ENCODE measurements at regions not wholly inside any gene's neighbourhood (a gene's known extent, or its start where the extent isn't known, plus 50 kb on each side); places are given as distances from the start of the nearest gene placed in this dataset.
"Not testable (repeated sequence)": the region's sequence is repeated elsewhere in the genome, so short reads cannot be mapped to it uniquely, and the experiment has no call there.

GRCh38 chr15:100733101-100733842, 130.9 kb downstream of the ASB7 start:
- peaks cover 5% of the 10 kb centered on the region for H3K36me3 Mint-ChIP-seq (ENCODE audit: insufficient read depth, unreplicated experiment)
- Histone ChIP-seq H3K9me3 (no peaks in the 10 kb centered on the region; the same call in 1 of the 2 replicates), H3K27me3 (replicated peaks; ENCODE audit: control insufficient read depth, insufficient read depth, low read length) (no peaks in the 10 kb centered on the region), H3K4me1 (peaks cover 23% of the 10 kb centered on the region), H3K36me3 (ENCODE audit: control insufficient read depth, insufficient read depth, low read length) (no peaks in the 10 kb centered on the region), H3K4me3 (ENCODE audit: low read depth, low read length) (no peak overlapping the region)
- no peak overlapping the region for H3K4me3 Mint-ChIP-seq (ENCODE audit: unreplicated experiment)
- no TSS peak for BruUV-seq (replicated peaks)
- intact Hi-C loops (cut with micrococcal nuclease; ENCODE audit: unreplicated experiment): loop anchor here (5.0 kb wide), 1 partner anchor 139 kb away; no protein-coding TSS in a partner anchor
- H3K27me3 Mint-ChIP-seq (ENCODE audit: insufficient read depth, unreplicated experiment): no peaks in the 10 kb centered on the region
- peaks cover 32% of the 10 kb centered on the region for H3K4me1 Mint-ChIP-seq (ENCODE audit: low read depth, unreplicated experiment)
- H3K27ac Mint-ChIP-seq (ENCODE audit: unreplicated experiment): peak overlapping the region; percentile 94
- ChIA-PET CTCF (interaction anchor here (0.6 to 0.9 kb wide), 2 partner anchors 140 to 266 kb away, joined by 3 read pairs; no protein-coding TSS in a partner anchor), POLR2A (interaction anchor here (0.5 kb wide), 1 partner anchor 10 kb away, joined by 3 read pairs; no protein-coding TSS in a partner anchor)
- H3K9me3 Mint-ChIP-seq (ENCODE audit: unreplicated experiment): peaks cover 10% of the 10 kb centered on the region
- TF ChIP-seq CTCF (IDR thresholded peaks at IDR 0.05; ENCODE audit: insufficient read depth in 1 of 2, low read depth in 1 of 2, low read length in 1 of 2, severe bottlenecking in 1 of 2, unreplicated experiment in 1 of 2): no peak
- peak; percentile 41 to 75 for DNase-seq

GRCh38 chr15:100733843-100734185, 131.4 kb downstream of the ASB7 start:
- H3K4me3 ChIP-seq (ENCODE audit: low read depth, low read length): not testable (repeated sequence)

GRCh38 chr15:100734586-100734985, 132.2 kb downstream of the ASB7 start:
- BruUV-seq (replicated peaks): no TSS peak
- Mint-ChIP-seq H3K36me3 (ENCODE audit: insufficient read depth, unreplicated experiment) (peaks cover 5% of the 10 kb centered on the region), H3K27me3 (ENCODE audit: insufficient read depth, unreplicated experiment) (no peaks in the 10 kb centered on the region), H3K4me1 (ENCODE audit: low read depth, unreplicated experiment) (peaks cover 26% of the 10 kb centered on the region), H3K4me3 (ENCODE audit: unreplicated experiment) (no peak overlapping the region), H3K27ac (ENCODE audit: unreplicated experiment) (no peak overlapping the region), H3K9me3 (ENCODE audit: unreplicated experiment) (peaks cover 10% of the 10 kb centered on the region)
- peaks cover 19% of the 10 kb centered on the region for H3K4me1 ChIP-seq
- DNase-seq: no peak
- no peaks in the 10 kb centered on the region; the same call in 1 of the 2 replicates for H3K9me3 ChIP-seq
- no peaks in the 10 kb centered on the region for H3K36me3 ChIP-seq (ENCODE audit: control insufficient read depth, insufficient read depth, low read length)
- POLR2A ChIA-PET: no interaction called here
- no peak overlapping the region for H3K4me3 ChIP-seq (ENCODE audit: low read depth, low read length)
- no peaks in the 10 kb centered on the region for H3K27me3 ChIP-seq (replicated peaks; ENCODE audit: control insufficient read depth, insufficient read depth, low read length)
- intact Hi-C loops (cut with micrococcal nuclease; ENCODE audit: unreplicated experiment): loop anchor here (5.0 kb wide), 1 partner anchor 138 kb away; no protein-coding TSS in a partner anchor
- TF ChIP-seq CTCF (IDR thresholded peaks at IDR 0.05; ENCODE audit: insufficient read depth in 1 of 2, low read depth in 1 of 2, low read length in 1 of 2, severe bottlenecking in 1 of 2, unreplicated experiment in 1 of 2): no peak
- CTCF ChIA-PET: no interaction called here

More at GRCh38 chr15:100733843-100734185, 131.4 kb downstream of the ASB7 start:
- Mint-ChIP-seq H3K27ac (ENCODE audit: unreplicated experiment) (peak overlapping the region; percentile 59), H3K4me1 (ENCODE audit: low read depth, unreplicated experiment) (peaks cover 32% of the 10 kb centered on the region)
- DNase-seq; H3K36me3 ChIP-seq (ENCODE audit: control insufficient read depth, insufficient read depth, low read length); POLR2A ChIA-PET; BruUV-seq (replicated peaks); CTCF ChIA-PET; H3K9me3 ChIP-seq; H3K9me3 Mint-ChIP-seq (ENCODE audit: unreplicated experiment); H3K27me3 ChIP-seq (replicated peaks; ENCODE audit: control insufficient read depth, insufficient read depth, low read length); H3K36me3 Mint-ChIP-seq (ENCODE audit: insufficient read depth, unreplicated experiment); H3K4me3 Mint-ChIP-seq (ENCODE audit: unreplicated experiment); H3K27me3 Mint-ChIP-seq (ENCODE audit: insufficient read depth, unreplicated experiment): not testable (repeated sequence)
- H3K4me1 ChIP-seq: peaks cover 19% of the 10 kb centered on the region
- intact Hi-C loops (cut with micrococcal nuclease; ENCODE audit: unreplicated experiment): loop anchor here (5.0 kb wide), 1 partner anchor 138 kb away; no protein-coding TSS in a partner anchor
